CD14-positive monocyte (primary cell): ENCODE measurements at regions not wholly inside any gene's neighbourhood (a gene's known extent, or its start where the extent isn't known, plus 50 kb on each side); places are given as distances from the start of the nearest gene placed in this dataset.
A peak's percentile ranks its signal among the peaks of the same experiment; 100 is the strongest.

Experiments used
- DNase-seq, 3 donors: peaks; one replicate each; pipeline ENCODE4 v3.0.0-alpha.2; 2011 to 2022
- H2AFZ ChIP-seq: 2 replicates; pipeline ENCODE4 v1.6.0; 2012; ENCODE audit warnings: mild to moderate bottlenecking, low read depth, low read length, inconsistent platforms; ENCODE audit not compliant: insufficient read depth, poor library complexity, severe bottlenecking
- H3K27ac ChIP-seq, 2 donors: 1 replicate in 1 of 2; 2 replicates in 1 of 2; pipeline ENCODE4 v1.5.1; 2012 to 2013; ENCODE audit warnings: low read length in 2 of 2, control low read depth in 1 of 2, inconsistent platforms in 1 of 2, low read depth in 1 of 2, mild to moderate bottlenecking in 1 of 2
- H3K27me3 ChIP-seq, 2 donors: one replicate each; pipeline versions ENCODE4 v1.6.0 to v1.6.1; 2011 to 2013; ENCODE audit warnings: low read length in 2 of 2; ENCODE audit not compliant: control insufficient read depth in 2 of 2, insufficient read depth in 2 of 2
- H3K36me3 ChIP-seq, 2 donors: replicated peaks in 1 of 2; 1 replicate in 1 of 2; 2 replicates in 1 of 2; pipeline versions ENCODE4 v1.5.1 to v1.6.1; 2012 to 2013; ENCODE audit warnings: low read length in 2 of 2, control low read depth in 1 of 2, inconsistent platforms in 1 of 2, mild to moderate bottlenecking in 1 of 2; ENCODE audit not compliant: insufficient read depth in 2 of 2, control insufficient read depth in 1 of 2
- H3K4me1 ChIP-seq, 2 donors: 1 replicate in 1 of 2; 2 replicates in 1 of 2; pipeline versions ENCODE4 v1.5.1 to v1.6.1; 2012 to 2013; ENCODE audit warnings: low read length in 2 of 2, control low read depth in 1 of 2, inconsistent platforms in 1 of 2, mild to moderate bottlenecking in 1 of 2, moderate library complexity in 1 of 2; ENCODE audit not compliant: insufficient read depth in 2 of 2, control insufficient read depth in 1 of 2
- H3K4me2 ChIP-seq: replicated peaks from 2 replicates; pipeline ENCODE3; 2012; ENCODE audit warnings: low read length, moderate library complexity, mild to moderate bottlenecking; ENCODE audit not compliant: poor library complexity, severe bottlenecking; ENCODE audit errors: extremely low read depth
- H3K4me3 ChIP-seq, 3 experiments: fragments of 200-600 bp in 1 of 3; sonication (generic) in 1 of 3; replicated peaks in 1 of 3; 1 replicate in 2 of 3; 2 replicates in 1 of 3; pipeline ENCODE4 v1.5.1; 2011 to 2013; ENCODE audit warnings: low read length in 3 of 3, mild to moderate bottlenecking in 3 of 3, control low read depth in 2 of 3, low read depth in 2 of 3, inconsistent platforms in 1 of 3, moderate library complexity in 1 of 3
- H3K79me2 ChIP-seq: 2 replicates; pipeline ENCODE4 v1.6.0; 2012; ENCODE audit warnings: mild to moderate bottlenecking, control low read depth, inconsistent platforms, low read length, moderate library complexity; ENCODE audit not compliant: insufficient read depth
- H3K9ac ChIP-seq: 2 replicates; pipeline ENCODE4 v1.6.0; 2017; ENCODE audit warnings: low read length, mild to moderate bottlenecking; ENCODE audit not compliant: insufficient read depth, poor library complexity, severe bottlenecking
- H3K9me3 ChIP-seq, 2 donors: replicated peaks in 1 of 2; 1 replicate in 1 of 2; 2 replicates in 1 of 2; pipeline versions ENCODE4 v1.5.1 to v1.6.1; 2012 to 2013; ENCODE audit warnings: low read length in 2 of 2, control low read depth in 1 of 2; ENCODE audit not compliant: control insufficient read depth in 1 of 2, insufficient read depth in 1 of 2
- H4K20me1 ChIP-seq: 2 replicates; pipeline ENCODE4 v1.6.0; 2012; ENCODE audit warnings: mild to moderate bottlenecking, low read length, control low read depth, moderate library complexity; ENCODE audit not compliant: insufficient read depth
- H3K27ac Mint-ChIP-seq, 7 donors: one replicate each; pipeline ENCODE4 v1.8.0; 2020; ENCODE audit warnings: mild to moderate bottlenecking in 7 of 7, mixed read lengths in 7 of 7, moderate library complexity in 6 of 7, inconsistent platforms in 2 of 7
- H3K27me3 Mint-ChIP-seq, 3 donors: one replicate each; pipeline ENCODE4 v1.8.0; 2021 to 2022; ENCODE audit warnings: low read depth in 3 of 3, mild to moderate bottlenecking in 3 of 3, mixed read lengths in 3 of 3, moderate library complexity in 3 of 3, inconsistent platforms in 1 of 3
- H3K36me3 Mint-ChIP-seq, 2 donors: one replicate each; pipeline ENCODE4 v1.8.0; 2020; ENCODE audit warnings: mixed read lengths in 2 of 2, inconsistent platforms in 1 of 2, mild to moderate bottlenecking in 1 of 2
- H3K4me1 Mint-ChIP-seq: one replicate; pipeline ENCODE4 v1.8.0; 2020; ENCODE audit warnings: mild to moderate bottlenecking, mixed read lengths
- H3K4me3 Mint-ChIP-seq, 2 donors: one replicate each; pipeline ENCODE4 v1.8.0; 2020; ENCODE audit warnings: mild to moderate bottlenecking in 2 of 2, mixed read lengths in 2 of 2, moderate library complexity in 1 of 2
- H3K9me3 Mint-ChIP-seq, 7 donors: one replicate each; pipeline ENCODE4 v1.8.0; 2020 to 2022; ENCODE audit warnings: mixed read lengths in 7 of 7, mild to moderate bottlenecking in 6 of 7, moderate library complexity in 6 of 7, inconsistent platforms in 2 of 7
- CTCF ChIP-seq: fragments of 200-600 bp; IDR thresholded peaks from one replicate; pipeline ENCODE4 v1.8.0; 2022; ENCODE audit warnings: antibody characterized with exemption, mild to moderate bottlenecking
- WGBS: methylation state at CpG from one replicate; pipeline ENCODE4 v1.1.5; 2013; ENCODE audit warnings: missing lambda C conversion rate; ENCODE audit not compliant: insufficient coverage; 5-methylcytosine and 5-hydroxymethylcytosine counted together
- intact Hi-C, 2 donors: fragments of 100-400 bp; cut with micrococcal nuclease; formaldehyde crosslinking; loops; one replicate each; pipeline versions ENCODE4 v1.15.0 to v1.15.1; 2023

GRCh38 chr5:163357636-163358035 lies 79.8 kb upstream of the CCNG1 start:
- H3K27me3 ChIP-seq: no peaks in the 10 kb centered on the region
- H3K4me1 ChIP-seq: peaks cover 40 to 49% of the 10 kb centered on the region in 2 donors
- no peak for DNase-seq
- no peak overlapping the region for H3K27ac Mint-ChIP-seq
- no peak for TF ChIP-seq CTCF
- no peaks in the 10 kb centered on the region for H3K79me2 ChIP-seq
- H3K9me3 ChIP-seq: no peaks in the 10 kb centered on the region
- H3K36me3 ChIP-seq: no peaks in the 10 kb centered on the region
- H3K4me1 Mint-ChIP-seq: peaks cover 43% of the 10 kb centered on the region
- H3K9me3 Mint-ChIP-seq: peaks cover 0 to 8% (median 2%) of the 10 kb centered on the region in 7 donors
- H3K36me3 Mint-ChIP-seq: peaks cover 0 to 2% of the 10 kb centered on the region in 2 donors
- H3K27me3 Mint-ChIP-seq: peaks cover 0 to 2% (median 0%) of the 10 kb centered on the region in 3 donors
- H3K4me3 Mint-ChIP-seq: no peak overlapping the region
- WGBS: 0% methylated on average over 1 of the region's 2 CpGs
- H3K4me3 ChIP-seq: no peak overlapping the region
- H3K27ac ChIP-seq: no peak overlapping the region
- no peak overlapping the region for H3K9ac ChIP-seq
- H4K20me1 ChIP-seq: no peaks in the 10 kb centered on the region
- H3K4me2 ChIP-seq: no peak overlapping the region
- intact Hi-C loops: no loop called here
- no peak overlapping the region for H2AFZ ChIP-seq

GRCh38 chr5:163360656-163361055 lies 76.7 kb upstream of the CCNG1 start:
- Histone ChIP-seq H3K27me3 (no peaks in the 10 kb centered on the region), H3K9me3 (peaks cover 6 to 9% of the 10 kb centered on the region in 2 donors), H3K4me1 (peaks cover 20 to 30% of the 10 kb centered on the region in 2 donors), H4K20me1 (no peaks in the 10 kb centered on the region), H3K4me2 (peak overlapping the region; percentile 43), H3K9ac (no peak overlapping the region), H2AFZ (no peak overlapping the region), H3K79me2 (no peaks in the 10 kb centered on the region), H3K36me3 (no peaks in the 10 kb centered on the region), H3K27ac (peak overlapping the region in 1 of 2 donors; percentile 84), H3K4me3 (peak overlapping the region in 1 of 3 experiments; percentile 37)
- DNase-seq: peak; percentile 78 to 91 (median 81)
- peaks cover 3 to 18% (median 8%) of the 10 kb centered on the region in 7 donors for H3K9me3 Mint-ChIP-seq
- TF ChIP-seq CTCF: no peak
- H3K27me3 Mint-ChIP-seq: no peaks in the 10 kb centered on the region
- peak overlapping the region in 1 of 2 donors; percentile 80 for H3K4me3 Mint-ChIP-seq
- peaks cover 23% of the 10 kb centered on the region for H3K4me1 Mint-ChIP-seq
- WGBS: no CpG with 5 or more reads among the region's 3 CpGs
- intact Hi-C loops: no loop called here
- peak overlapping the region; percentile 78 to 90 (median 86) for H3K27ac Mint-ChIP-seq
- peaks cover 2% of the 10 kb centered on the region in 2 donors for H3K36me3 Mint-ChIP-seq
